Suprapubic skin (tissue), 4 donors: ENCODE measurements at regions not wholly inside any gene's neighbourhood (a gene's known extent, or its start where the extent isn't known, plus 50 kb on each side); places are given as distances from the start of the nearest gene placed in this dataset.

Experiments
- DNase-seq, 2 donors: peaks; one replicate each; pipeline ENCODE4 v3.0.0-alpha.2; 2019; ENCODE audit warnings: low spot score in 2 of 2
- H3K27ac ChIP-seq: fragments of 200-600 bp; sonication (generic); one replicate; pipeline ENCODE4 v1.5.1; 2019
- H3K27me3 ChIP-seq: fragments of 200-600 bp; sonication (generic); one replicate; pipeline ENCODE4 v1.5.1; 2019
- H3K36me3 ChIP-seq: fragments of 200-600 bp; sonication (generic); one replicate; pipeline ENCODE4 v1.5.1; 2019
- H3K4me1 ChIP-seq: fragments of 200-600 bp; sonication (generic); one replicate; pipeline ENCODE4 v1.5.1; 2019
- H3K4me3 ChIP-seq: fragments of 200-600 bp; sonication (generic); one replicate; pipeline ENCODE4 v1.5.1; 2019; ENCODE audit warnings: mild to moderate bottlenecking
- H3K9me3 ChIP-seq: fragments of 200-600 bp; sonication (generic); one replicate; pipeline ENCODE4 v1.5.1; 2019
- CTCF ChIP-seq, 2 donors: fragments of 200-600 bp in 1 of 2; fragments of 450-650 bp in 1 of 2; sonication (generic) in 1 of 2; IDR thresholded peaks; one replicate each; pipeline ENCODE4 v1.5.1; 2016 to 2019; ENCODE audit warnings: antibody characterized with exemption in 2 of 2, mild to moderate bottlenecking in 1 of 2, moderate library complexity in 1 of 2
- EP300 ChIP-seq: sonication (generic); formaldehyde crosslinking; IDR thresholded peaks from one replicate; pipeline ENCODE4 v1.6.1; 2017; ENCODE audit warnings: antibody characterized with exemption
- POLR2A ChIP-seq, 2 donors: fragments of 450-650 bp; IDR thresholded peaks; one replicate each; pipeline ENCODE4 v1.6.1; 2017; ENCODE audit warnings: antibody characterized with exemption in 2 of 2, mild to moderate bottlenecking in 2 of 2, moderate library complexity in 2 of 2
- POLR2AphosphoS5 ChIP-seq, 3 donors: sonication (generic); formaldehyde crosslinking; IDR thresholded peaks; one replicate each; pipeline ENCODE4 v1.6.1; 2017; ENCODE audit warnings: antibody characterized with exemption in 3 of 3
- WGBS: methylation state at CpG from one replicate; pipeline ENCODE4 v1.1.5; 2018; 5-methylcytosine and 5-hydroxymethylcytosine counted together

- peak within 1 kb of the TSS; percentile 82 for H3K27ac ChIP-seq
- peaks cover 3% of the 10 kb centered on the region for H3K4me1 ChIP-seq
- DNase-seq = peak; percentile 65 to 71
- TF ChIP-seq POLR2A (IDR thresholded peaks at IDR 0.05) = no peak
- no peak for TF ChIP-seq POLR2AphosphoS5 (IDR thresholded peaks at IDR 0.05)
- TF ChIP-seq CTCF (IDR thresholded peaks at IDR 0.05) = peak in 1 of 2 donors; percentile 32
- TF ChIP-seq EP300 = no peak
- peak within 1 kb of the TSS; percentile 54 for H3K4me3 ChIP-seq
- WGBS = 38% methylated on average over 9 of the region's 69 CpGs
- H3K27me3 ChIP-seq = no peaks in the 10 kb centered on the region
- H3K9me3 ChIP-seq = no peaks in the 10 kb centered on the region
- H3K36me3 ChIP-seq = no peaks in the 10 kb centered on the region
Observed at GRCh38 chrX:65034668-65035445, 58.6 kb upstream of the ZC4H2 start, which contains the start of gene ZC3H12B. TSS of gene ZC3H12B (plus strand) at chrX:65034826.

GRCh38 chrX:65034292-65034667 is 58.0 kb upstream of the ZC4H2 start:
- 29% methylated on average over 11 of the region's 11 CpGs for WGBS
- Histone ChIP-seq H3K9me3 (no peaks in the 10 kb centered on the region), H3K4me1 (peaks cover 3% of the 10 kb centered on the region), H3K27me3 (no peaks in the 10 kb centered on the region), H3K4me3 (peak overlapping the region; percentile 54), H3K36me3 (no peaks in the 10 kb centered on the region), H3K27ac (peak overlapping the region; percentile 82)
- no peak for DNase-seq
- no peak for TF ChIP-seq CTCF (IDR thresholded peaks at IDR 0.05)
- TF ChIP-seq POLR2A (IDR thresholded peaks at IDR 0.05) = no peak
- no peak for TF ChIP-seq POLR2AphosphoS5 (IDR thresholded peaks at IDR 0.05)
- TF ChIP-seq EP300 = no peak
